ENCODE measurements at regions not wholly inside any gene's neighbourhood (a gene's known extent, or its start where the extent isn't known, plus 50 kb on each side); places are given as distances from the start of the nearest gene placed in this dataset.

GRCh38 chr11:81986556-81987161 is 747.0 kb downstream of the FAM181B start:
- no peak for TF ChIP-seq CTCF (IDR thresholded peaks at IDR 0.05)
- no peak for TF ChIP-seq POLR2A (IDR thresholded peaks at IDR 0.05)

Measured in Peyer's patch (tissue), 4 donors.